ENCODE measurements at regions not wholly inside any gene's neighbourhood (a gene's known extent, or its start where the extent isn't known, plus 50 kb on each side); places are given as distances from the start of the nearest gene placed in this dataset.

GRCh38 chr2:58714238-58714637 is 473.1 kb upstream of the FANCL start:
- Histone ChIP-seq H3K36me3 (ENCODE audit: low read length) (no peaks in the 10 kb centered on the region), H3F3A (ENCODE audit: insufficient read depth) (no peaks in the 10 kb centered on the region), H3K9me3 (ENCODE audit: insufficient read depth, low read length) (no peaks in the 10 kb centered on the region), H3K9me2 (replicated peaks; ENCODE audit: insufficient read depth, low read length) (no peaks in the 10 kb centered on the region), H3K4me2 (ENCODE audit: low read depth, low read length, poor library complexity, severe bottlenecking) (no peak overlapping the region), H3K9ac (ENCODE audit: low read length) (no peak overlapping the region), H3K27me3 (ENCODE audit: low read length) (no peaks in the 10 kb centered on the region), H3K27ac (ENCODE audit: low read depth, low read length) (no peak overlapping the region), H4K20me1 (ENCODE audit: low read depth, low read length) (no peaks in the 10 kb centered on the region), H2AFZ (ENCODE audit: low read depth, low read length, severe bottlenecking) (no peak overlapping the region), H3K79me2 (ENCODE audit: insufficient read depth, low read length) (no peaks in the 10 kb centered on the region), H3K4me3 (ENCODE audit: insufficient read depth, low read length, poor library complexity, severe bottlenecking) (no peak overlapping the region)
- TF ChIP-seq, protein P1, sequence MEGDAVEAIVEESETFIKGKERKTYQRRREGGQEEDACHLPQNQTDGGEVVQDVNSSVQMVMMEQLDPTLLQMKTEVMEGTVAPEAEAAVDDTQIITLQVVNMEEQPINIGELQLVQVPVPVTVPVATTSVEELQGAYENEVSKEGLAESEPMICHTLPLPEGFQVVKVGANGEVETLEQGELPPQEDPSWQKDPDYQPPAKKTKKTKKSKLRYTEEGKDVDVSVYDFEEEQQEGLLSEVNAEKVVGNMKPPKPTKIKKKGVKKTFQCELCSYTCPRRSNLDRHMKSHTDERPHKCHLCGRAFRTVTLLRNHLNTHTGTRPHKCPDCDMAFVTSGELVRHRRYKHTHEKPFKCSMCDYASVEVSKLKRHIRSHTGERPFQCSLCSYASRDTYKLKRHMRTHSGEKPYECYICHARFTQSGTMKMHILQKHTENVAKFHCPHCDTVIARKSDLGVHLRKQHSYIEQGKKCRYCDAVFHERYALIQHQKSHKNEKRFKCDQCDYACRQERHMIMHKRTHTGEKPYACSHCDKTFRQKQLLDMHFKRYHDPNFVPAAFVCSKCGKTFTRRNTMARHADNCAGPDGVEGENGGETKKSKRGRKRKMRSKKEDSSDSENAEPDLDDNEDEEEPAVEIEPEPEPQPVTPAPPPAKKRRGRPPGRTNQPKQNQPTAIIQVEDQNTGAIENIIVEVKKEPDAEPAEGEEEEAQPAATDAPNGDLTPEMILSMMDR (IDR thresholded peaks at IDR 0.05; ENCODE audit: insufficient read depth, low read length, poor library complexity, severe bottlenecking) = no peak
- no peak for TF ChIP-seq EZH2phosphoT487 (conservative IDR thresholded peaks at IDR 0.05; ENCODE audit: low read length)

DNA sequence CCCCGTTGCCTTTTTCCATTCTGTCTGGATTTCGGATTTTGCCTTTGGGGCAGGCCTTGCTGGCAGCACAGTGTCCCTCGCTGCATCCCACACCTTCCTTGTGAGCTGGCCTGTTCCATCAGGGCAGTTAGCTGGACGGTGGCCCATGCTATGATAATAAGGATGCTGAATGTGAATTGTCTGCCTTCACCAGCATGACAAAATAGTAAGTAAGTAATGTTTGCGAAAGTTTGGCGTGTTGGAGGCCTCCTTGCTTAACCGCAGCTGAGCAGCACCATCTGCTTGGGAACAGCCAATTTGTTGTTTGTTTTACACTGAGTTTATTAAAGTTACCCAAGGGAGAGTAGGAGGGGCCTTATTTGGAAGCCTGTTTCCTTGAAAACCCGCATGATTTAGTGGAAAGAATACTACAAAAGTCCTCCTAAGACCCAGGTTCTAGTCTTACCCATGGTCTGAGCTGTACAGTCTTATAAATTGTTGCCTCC is 469.7 kb upstream of the FANCL start:
- Histone ChIP-seq H3K9ac (ENCODE audit: low read length) (no peak overlapping the region), H3K27me3 (ENCODE audit: low read length) (no peaks in the 10 kb centered on the region), H3K9me3 (ENCODE audit: insufficient read depth, low read length) (no peaks in the 10 kb centered on the region), H3F3A (ENCODE audit: insufficient read depth) (no peaks in the 10 kb centered on the region), H3K4me2 (ENCODE audit: low read depth, low read length, poor library complexity, severe bottlenecking) (no peak overlapping the region), H3K79me2 (ENCODE audit: insufficient read depth, low read length) (no peaks in the 10 kb centered on the region), H2AFZ (ENCODE audit: low read depth, low read length, severe bottlenecking) (no peak overlapping the region), H3K9me2 (replicated peaks; ENCODE audit: insufficient read depth, low read length) (no peaks in the 10 kb centered on the region), H3K4me3 (ENCODE audit: insufficient read depth, low read length, poor library complexity, severe bottlenecking) (no peak overlapping the region), H4K20me1 (ENCODE audit: low read depth, low read length) (no peaks in the 10 kb centered on the region), H3K36me3 (ENCODE audit: low read length) (no peaks in the 10 kb centered on the region), H3K27ac (ENCODE audit: low read depth, low read length) (no peak overlapping the region)
- TF ChIP-seq EZH2phosphoT487 (conservative IDR thresholded peaks at IDR 0.05; ENCODE audit: low read length) = no peak
- TF ChIP-seq, protein P1 (IDR thresholded peaks at IDR 0.05; ENCODE audit: insufficient read depth, low read length, poor library complexity, severe bottlenecking) = no peak

DNA sequence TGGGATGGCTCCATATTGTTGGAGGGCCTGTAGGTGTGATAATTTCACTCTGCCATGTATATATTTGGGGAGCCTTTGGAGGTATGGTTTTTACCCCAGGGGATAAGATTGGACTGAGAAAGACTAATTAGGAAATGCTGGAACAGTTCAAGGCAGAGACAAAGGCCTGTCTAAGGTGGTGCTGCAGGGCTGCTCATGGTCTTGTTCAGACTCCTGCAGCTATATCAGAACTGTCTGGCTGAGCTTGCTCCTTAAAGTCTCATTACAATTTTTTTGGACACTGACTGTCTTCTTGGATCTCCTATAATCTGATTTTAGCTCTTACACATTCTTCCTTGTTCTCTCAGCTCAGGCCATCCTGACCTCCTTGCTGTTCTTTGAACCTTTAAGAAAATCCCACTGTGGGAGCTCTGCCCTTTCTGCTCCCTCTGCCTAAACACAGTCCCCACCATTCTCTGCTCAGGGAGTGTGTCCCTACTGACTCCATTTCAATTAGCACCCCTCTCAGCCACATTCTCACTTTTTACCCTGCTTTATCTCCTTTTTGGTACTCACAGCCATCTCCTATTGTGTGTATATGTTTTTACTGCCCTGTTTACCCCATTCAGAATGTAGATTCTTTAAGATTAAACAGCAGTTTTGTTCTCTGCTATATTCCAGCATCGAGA is 468.7 kb upstream of the FANCL start:
- Histone ChIP-seq H3K36me3 (ENCODE audit: low read length) (no peaks in the 10 kb centered on the region), H3K9me2 (replicated peaks; ENCODE audit: insufficient read depth, low read length) (no peaks in the 10 kb centered on the region), H3K9ac (ENCODE audit: low read length) (no peak overlapping the region), H2AFZ (ENCODE audit: low read depth, low read length, severe bottlenecking) (no peak overlapping the region), H4K20me1 (ENCODE audit: low read depth, low read length) (no peaks in the 10 kb centered on the region), H3F3A (ENCODE audit: insufficient read depth) (no peaks in the 10 kb centered on the region), H3K4me3 (ENCODE audit: insufficient read depth, low read length, poor library complexity, severe bottlenecking) (no peak overlapping the region), H3K27me3 (ENCODE audit: low read length) (no peaks in the 10 kb centered on the region; the same call in 1 of the 2 replicates), H3K4me2 (ENCODE audit: low read depth, low read length, poor library complexity, severe bottlenecking) (no peak overlapping the region), H3K79me2 (ENCODE audit: insufficient read depth, low read length) (no peaks in the 10 kb centered on the region), H3K27ac (ENCODE audit: low read depth, low read length) (no peak overlapping the region), H3K9me3 (ENCODE audit: insufficient read depth, low read length) (no peaks in the 10 kb centered on the region)
- no peak for TF ChIP-seq EZH2phosphoT487 (conservative IDR thresholded peaks at IDR 0.05; ENCODE audit: low read length)
- TF ChIP-seq, protein P1 (IDR thresholded peaks at IDR 0.05; ENCODE audit: insufficient read depth, low read length, poor library complexity, severe bottlenecking) = no peak
